Dendritic cell treated with granulocyte-macrophage colony-stimulating factor and Interleukin-4, amounts not matched to agents 40 ng/mL and 50 ng/mL, for 4 days (primary cell): ENCODE measurements at regions not wholly inside any gene's neighbourhood (a gene's known extent, or its start where the extent isn't known, plus 50 kb on each side); places are given as distances from the start of the nearest gene placed in this dataset.
"Not testable (repeated sequence)": the region's sequence is repeated elsewhere in the genome, so short reads cannot be mapped to it uniquely, and the experiment has no call there.

Experiments used
- H3K27ac Mint-ChIP-seq: one replicate; pipeline ENCODE4 v1.8.0; 2022; ENCODE audit warnings: mild to moderate bottlenecking, mixed read lengths
- H3K27me3 Mint-ChIP-seq: one replicate; pipeline ENCODE4 v1.8.0; 2022; ENCODE audit warnings: mild to moderate bottlenecking, mixed read lengths
- H3K36me3 Mint-ChIP-seq: one replicate; pipeline ENCODE4 v1.8.0; 2022; ENCODE audit warnings: low read depth, mixed read lengths
- H3K4me1 Mint-ChIP-seq: one replicate; pipeline ENCODE4 v1.8.0; 2022; ENCODE audit warnings: low read depth, mixed read lengths
- H3K4me3 Mint-ChIP-seq: one replicate; pipeline ENCODE4 v1.8.0; 2022; ENCODE audit warnings: mild to moderate bottlenecking, moderate library complexity, mixed read lengths
- H3K9me3 Mint-ChIP-seq: one replicate; pipeline ENCODE4 v1.8.0; 2022; ENCODE audit warnings: mixed read lengths
- intact Hi-C: fragments of 100-400 bp; cut with micrococcal nuclease; formaldehyde crosslinking; loops from one replicate; pipeline ENCODE4 v1.15.0; 2022

- H3K4me1 Mint-ChIP-seq, result no peaks in the 10 kb centered on the region
- intact Hi-C loops, result no loop called here
- H3K36me3 Mint-ChIP-seq, result no peaks in the 10 kb centered on the region
- no peak overlapping the region for H3K4me3 Mint-ChIP-seq
- no peaks in the 10 kb centered on the region for H3K9me3 Mint-ChIP-seq
- H3K27me3 Mint-ChIP-seq, result no peaks in the 10 kb centered on the region
- H3K27ac Mint-ChIP-seq, result no peak overlapping the region
Measured at GRCh38 chrX:109920325-109920724, 82.6 kb upstream of the TMEM164 start.

GRCh38 chrX:109920868-109921267, 82.0 kb upstream of the TMEM164 start:
- no peak overlapping the region for H3K4me3 Mint-ChIP-seq
- H3K27me3 Mint-ChIP-seq, result no peaks in the 10 kb centered on the region
- no peaks in the 10 kb centered on the region for H3K9me3 Mint-ChIP-seq
- H3K27ac Mint-ChIP-seq, result no peak overlapping the region
- intact Hi-C loops, result no loop called here
- H3K36me3 Mint-ChIP-seq, result no peaks in the 10 kb centered on the region
- no peaks in the 10 kb centered on the region for H3K4me1 Mint-ChIP-seq

- Mint-ChIP-seq H3K36me3 (no peaks in the 10 kb centered on the region), H3K4me3 (no peak overlapping the region), H3K4me1 (no peaks in the 10 kb centered on the region), H3K9me3 (no peaks in the 10 kb centered on the region), H3K27ac (no peak overlapping the region), H3K27me3 (no peaks in the 10 kb centered on the region)
- intact Hi-C loops, result no loop called here
Measured at GRCh38 chrX:109922190-109922589, 80.7 kb upstream of the TMEM164 start.

GRCh38 chrX:109925003-109925402, 77.9 kb upstream of the TMEM164 start:
- H3K4me1 Mint-ChIP-seq, H3K36me3 Mint-ChIP-seq, intact Hi-C loops, H3K9me3 Mint-ChIP-seq, H3K4me3 Mint-ChIP-seq, H3K27me3 Mint-ChIP-seq, H3K27ac Mint-ChIP-seq: not testable (repeated sequence)

GRCh38 chrX:109925656-109926055, 77.3 kb upstream of the TMEM164 start:
- H3K27me3 Mint-ChIP-seq, result no peaks in the 10 kb centered on the region
- no peaks in the 10 kb centered on the region for H3K9me3 Mint-ChIP-seq
- intact Hi-C loops, result no loop called here
- H3K27ac Mint-ChIP-seq, result no peak overlapping the region
- no peaks in the 10 kb centered on the region for H3K4me1 Mint-ChIP-seq
- no peak overlapping the region for H3K4me3 Mint-ChIP-seq
- H3K36me3 Mint-ChIP-seq, result no peaks in the 10 kb centered on the region

GRCh38 chrX:109926118-109926517, 76.8 kb upstream of the TMEM164 start:
- Mint-ChIP-seq H3K9me3 (no peaks in the 10 kb centered on the region), H3K36me3 (no peaks in the 10 kb centered on the region), H3K27ac (no peak overlapping the region), H3K4me3 (no peak overlapping the region), H3K27me3 (no peaks in the 10 kb centered on the region), H3K4me1 (no peaks in the 10 kb centered on the region)
- intact Hi-C loops, result no loop called here

- Mint-ChIP-seq H3K9me3 (no peaks in the 10 kb centered on the region), H3K36me3 (no peaks in the 10 kb centered on the region), H3K4me1 (no peaks in the 10 kb centered on the region), H3K4me3 (no peak overlapping the region), H3K27me3 (no peaks in the 10 kb centered on the region), H3K27ac (no peak overlapping the region)
- intact Hi-C loops, result no loop called here
Measured at GRCh38 chrX:109926743-109927662, 75.9 kb upstream of the TMEM164 start.

DNA sequence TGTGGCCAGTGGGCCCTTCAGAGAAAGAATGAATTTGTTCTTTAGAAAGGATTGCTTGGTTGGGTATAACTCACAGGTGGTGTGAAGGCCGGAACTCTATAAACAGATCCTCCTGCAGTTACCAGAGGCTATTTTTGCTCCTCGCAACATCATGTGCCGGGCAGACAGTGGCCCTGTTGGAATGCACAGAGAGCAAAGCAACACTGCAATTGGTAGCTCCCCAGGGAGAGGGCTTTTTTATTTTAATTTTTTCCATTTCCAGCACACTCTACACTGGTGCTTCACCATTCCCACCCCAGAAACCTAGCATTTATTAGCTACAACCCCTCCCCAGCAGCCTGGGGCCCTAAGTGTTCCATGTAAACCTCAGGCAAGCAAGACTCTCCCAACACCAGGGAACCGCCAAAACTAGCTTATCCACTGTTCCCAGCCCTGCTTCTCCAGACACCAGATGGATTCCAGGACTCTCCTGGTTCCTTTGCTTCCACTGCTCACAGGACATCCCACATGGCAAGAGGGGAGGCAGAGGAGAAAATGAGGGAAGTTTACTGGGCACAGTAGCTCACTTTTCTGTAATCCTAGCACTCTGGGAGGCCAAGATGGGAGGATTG, 75.1 kb upstream of the TMEM164 start:
- Mint-ChIP-seq H3K36me3 (no peaks in the 10 kb centered on the region), H3K27ac (no peak overlapping the region), H3K27me3 (no peaks in the 10 kb centered on the region), H3K4me1 (no peaks in the 10 kb centered on the region), H3K4me3 (no peak overlapping the region), H3K9me3 (no peaks in the 10 kb centered on the region)
- intact Hi-C loops, result no loop called here

GRCh38 chrX:109928596-109929335, 74.1 kb upstream of the TMEM164 start:
- Mint-ChIP-seq H3K36me3 (no peaks in the 10 kb centered on the region), H3K27me3 (no peaks in the 10 kb centered on the region), H3K4me1 (no peaks in the 10 kb centered on the region), H3K27ac (no peak overlapping the region), H3K9me3 (no peaks in the 10 kb centered on the region), H3K4me3 (no peak overlapping the region)
- intact Hi-C loops, result no loop called here

DNA sequence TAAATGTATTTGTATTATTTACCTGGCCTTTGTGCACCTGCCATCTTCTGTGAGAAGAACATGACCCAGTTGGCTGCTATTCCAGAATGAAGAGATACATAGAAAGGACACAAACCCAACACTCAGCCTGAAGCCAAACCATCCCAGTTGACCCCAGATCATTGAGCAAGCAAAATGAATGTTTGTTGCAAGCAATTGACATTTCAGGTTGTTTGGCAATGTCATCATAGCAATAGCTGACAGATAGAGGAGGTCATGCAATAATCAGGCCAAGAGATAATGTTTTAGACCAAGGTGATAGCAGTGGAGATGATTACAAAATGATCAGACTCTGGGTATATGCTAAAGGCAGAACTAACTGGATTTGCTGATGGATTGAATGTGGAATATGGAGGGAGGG, 71.2 kb upstream of the TMEM164 start:
- H3K27me3 Mint-ChIP-seq, result peaks cover 1% of the 10 kb centered on the region
- H3K27ac Mint-ChIP-seq, result no peak overlapping the region
- no peaks in the 10 kb centered on the region for H3K36me3 Mint-ChIP-seq
- H3K4me3 Mint-ChIP-seq, result no peak overlapping the region
- intact Hi-C loops, result no loop called here
- no peaks in the 10 kb centered on the region for H3K4me1 Mint-ChIP-seq
- H3K9me3 Mint-ChIP-seq, result no peaks in the 10 kb centered on the region

DNA sequence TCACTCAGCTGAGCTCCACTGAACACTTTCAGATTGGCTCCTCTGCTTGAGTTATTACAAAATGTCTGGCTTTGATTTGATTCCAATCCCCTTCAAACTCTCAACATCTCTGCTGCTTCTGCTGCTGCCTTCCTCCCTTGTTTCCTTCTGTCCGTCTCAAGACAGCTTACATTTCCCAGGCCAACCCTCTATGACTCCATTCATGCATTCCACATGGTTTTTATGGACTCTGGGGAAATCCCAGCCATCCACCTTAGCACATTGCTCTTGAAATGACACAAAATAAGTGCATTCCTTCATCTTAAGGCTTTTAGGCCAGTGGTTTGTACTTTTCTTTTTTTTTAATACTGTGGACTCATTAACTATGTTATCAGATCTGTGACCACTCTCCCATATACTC, 68.5 kb upstream of the TMEM164 start:
- intact Hi-C loops, result no loop called here
- Mint-ChIP-seq H3K27me3 (peaks cover 1% of the 10 kb centered on the region), H3K36me3 (no peaks in the 10 kb centered on the region), H3K4me1 (no peaks in the 10 kb centered on the region), H3K27ac (no peak overlapping the region), H3K4me3 (no peak overlapping the region), H3K9me3 (no peaks in the 10 kb centered on the region)

- Mint-ChIP-seq H3K4me1 (no peaks in the 10 kb centered on the region), H3K27me3 (peaks cover 1% of the 10 kb centered on the region), H3K9me3 (no peaks in the 10 kb centered on the region), H3K4me3 (no peak overlapping the region), H3K27ac (no peak overlapping the region), H3K36me3 (no peaks in the 10 kb centered on the region)
- intact Hi-C loops, result no loop called here
Measured at GRCh38 chrX:109934935-109935334, 68.0 kb upstream of the TMEM164 start.

- intact Hi-C loops, result no loop called here
- Mint-ChIP-seq H3K9me3 (no peaks in the 10 kb centered on the region), H3K4me1 (no peaks in the 10 kb centered on the region), H3K4me3 (no peak overlapping the region), H3K27me3 (peaks cover 1% of the 10 kb centered on the region), H3K36me3 (no peaks in the 10 kb centered on the region), H3K27ac (no peak overlapping the region)
Measured at GRCh38 chrX:109936114-109936513, 66.8 kb upstream of the TMEM164 start.

- H3K4me3 Mint-ChIP-seq, result no peak overlapping the region
- H3K27me3 Mint-ChIP-seq, result peaks cover 1% of the 10 kb centered on the region
- intact Hi-C loops, result no loop called here
- H3K36me3 Mint-ChIP-seq, result no peaks in the 10 kb centered on the region
- no peak overlapping the region for H3K27ac Mint-ChIP-seq
- H3K4me1 Mint-ChIP-seq, result no peaks in the 10 kb centered on the region
- H3K9me3 Mint-ChIP-seq, result no peaks in the 10 kb centered on the region
Measured at GRCh38 chrX:109936598-109936997, 66.3 kb upstream of the TMEM164 start.
